HFF-Myc (cell line): ENCODE measurements at regions not wholly inside any gene's neighbourhood (a gene's known extent, or its start where the extent isn't known, plus 50 kb on each side); places are given as distances from the start of the nearest gene placed in this dataset.

Experiments
- DNase-seq: peaks from one replicate; pipeline ENCODE4 v3.0.0-alpha.2; 2011; ENCODE audit warnings: low read depth; ENCODE audit errors: extremely low read depth
- H3K4me3 ChIP-seq: replicated peaks from 2 replicates; pipeline ENCODE4 v1.5.1; 2011; ENCODE audit warnings: low read depth, mild to moderate bottlenecking, control low read depth, low read length
- CTCF ChIP-seq: IDR thresholded peaks from 2 replicates; pipeline ENCODE4 v1.5.1; 2012; ENCODE audit warnings: mild to moderate bottlenecking, low read depth, low read length, control low read depth; ENCODE audit errors: missing control alignments

- TF ChIP-seq CTCF = no peak
- no peak for DNase-seq
- no peak overlapping the region for H3K4me3 ChIP-seq
These were observed 77.0 kb upstream of the CXADR start for GRCh38 chr21:17435565-17436543.

GRCh38 chr21:17436626-17437111, 76.2 kb upstream of the CXADR start:
- no peak for DNase-seq
- no peak overlapping the region for H3K4me3 ChIP-seq
- TF ChIP-seq CTCF = no peak

GRCh38 chr21:17438635-17439034, 74.2 kb upstream of the CXADR start:
- TF ChIP-seq CTCF = no peak
- no peak overlapping the region for H3K4me3 ChIP-seq
- DNase-seq = no peak

GRCh38 chr21:17440969-17441368, 71.9 kb upstream of the CXADR start:
- no peak for DNase-seq
- TF ChIP-seq CTCF = no peak
- H3K4me3 ChIP-seq = no peak overlapping the region

- DNase-seq = no peak
- TF ChIP-seq CTCF = no peak
- no peak overlapping the region for H3K4me3 ChIP-seq
These were observed 71.5 kb upstream of the CXADR start for GRCh38 chr21:17441370-17441769.

GRCh38 chr21:17442165-17442564, 70.7 kb upstream of the CXADR start:
- H3K4me3 ChIP-seq = no peak overlapping the region
- DNase-seq = no peak
- TF ChIP-seq CTCF = no peak
